ENCODE measurements at regions not wholly inside any gene's neighbourhood (a gene's known extent, or its start where the extent isn't known, plus 50 kb on each side); places are given as distances from the start of the nearest gene placed in this dataset.
A peak's percentile ranks its signal among the peaks of the same experiment; 100 is the strongest.
"Not testable (repeated sequence)": the region's sequence is repeated elsewhere in the genome, so short reads cannot be mapped to it uniquely, and the experiment has no call there.

- no peak for DNase-seq (ENCODE audit: low read depth in 2 of 2, low spot score in 1 of 2)
Observed at GRCh38 chr1:168490306-168490705, 53.5 kb downstream of the XCL2 start.

GRCh38 chr1:168488138-168488537 lies 55.7 kb downstream of the XCL2 start:
- DNase-seq (ENCODE audit: low read depth in 2 of 2, low spot score in 1 of 2), result no peak

GRCh38 chr1:168486820-168487219 lies 57.0 kb downstream of the XCL2 start:
- not testable (repeated sequence) for DNase-seq (ENCODE audit: low read depth in 2 of 2, low spot score in 1 of 2)

- DNase-seq (ENCODE audit: low read depth in 2 of 2, low spot score in 1 of 2), result no peak
Observed at GRCh38 chr1:168485048-168485447, 58.7 kb downstream of the XCL2 start.

GRCh38 chr1:168484083-168484482 lies 59.7 kb downstream of the XCL2 start:
- DNase-seq (ENCODE audit: low read depth in 2 of 2, low spot score in 1 of 2), result no peak

GRCh38 chr1:168483539-168483938 lies 60.3 kb downstream of the XCL2 start:
- no peak for DNase-seq (ENCODE audit: low read depth in 2 of 2, low spot score in 1 of 2)

- DNase-seq (ENCODE audit: low read depth in 2 of 2, low spot score in 1 of 2), result no peak
Observed at GRCh38 chr1:168482106-168482505, 61.7 kb downstream of the XCL2 start.

- DNase-seq (ENCODE audit: low read depth in 2 of 2, low spot score in 1 of 2), result no peak
Observed at GRCh38 chr1:168481586-168481985, 62.2 kb downstream of the XCL2 start.

- DNase-seq (ENCODE audit: low read depth in 2 of 2, low spot score in 1 of 2), result no peak
Observed at GRCh38 chr1:168480997-168481396, 62.8 kb downstream of the XCL2 start.

GRCh38 chr1:168477792-168478191 lies 66.0 kb downstream of the XCL2 start:
- no peak for DNase-seq (ENCODE audit: low read depth in 2 of 2, low spot score in 1 of 2)

- DNase-seq (ENCODE audit: low read depth in 2 of 2, low spot score in 1 of 2), result no peak
Observed at GRCh38 chr1:168476588-168477385, 67.0 kb downstream of the XCL2 start.

- no peak for DNase-seq (ENCODE audit: low read depth in 2 of 2, low spot score in 1 of 2)
Observed at GRCh38 chr1:168474322-168474721, 69.5 kb downstream of the XCL2 start.

- DNase-seq (ENCODE audit: low read depth in 2 of 2, low spot score in 1 of 2), result no peak
Observed at GRCh38 chr1:168473126-168473525, 70.7 kb downstream of the XCL2 start.

GRCh38 chr1:168472223-168472622 lies 71.6 kb downstream of the XCL2 start:
- no peak for DNase-seq (ENCODE audit: low read depth in 2 of 2, low spot score in 1 of 2)

- DNase-seq (ENCODE audit: low read depth in 2 of 2, low spot score in 1 of 2), result no peak
Observed at GRCh38 chr1:168470901-168471431, 72.8 kb downstream of the XCL2 start.

GRCh38 chr1:168469690-168470089 lies 74.1 kb downstream of the XCL2 start:
- peak; percentile 13 for DNase-seq (ENCODE audit: low read depth in 2 of 2, low spot score in 1 of 2)

- no peak for DNase-seq (ENCODE audit: low read depth in 2 of 2, low spot score in 1 of 2)
Observed at GRCh38 chr1:168468822-168469221, 75.0 kb downstream of the XCL2 start.

- no peak for DNase-seq (ENCODE audit: low read depth in 2 of 2, low spot score in 1 of 2)
Observed at GRCh38 chr1:168468042-168468809, 75.6 kb downstream of the XCL2 start.

GRCh38 chr1:168467452-168467851 lies 76.3 kb downstream of the XCL2 start:
- no peak for DNase-seq (ENCODE audit: low read depth in 2 of 2, low spot score in 1 of 2)

GRCh38 chr1:168466714-168467131 lies 77.1 kb downstream of the XCL2 start:
- no peak for DNase-seq (ENCODE audit: low read depth in 2 of 2, low spot score in 1 of 2)

GRCh38 chr1:168466092-168466713 lies 77.6 kb downstream of the XCL2 start:
- DNase-seq (ENCODE audit: low read depth in 2 of 2, low spot score in 1 of 2), result peak; percentile 12 to 47

GRCh38 chr1:168461108-168461507 lies 82.7 kb downstream of the XCL2 start:
- not testable (repeated sequence) for DNase-seq (ENCODE audit: low read depth in 2 of 2, low spot score in 1 of 2)
